ENCODE measurements at regions not wholly inside any gene's neighbourhood (a gene's known extent, or its start where the extent isn't known, plus 50 kb on each side); places are given as distances from the start of the nearest gene placed in this dataset.

- no peak overlapping the region for H3K4me2 ChIP-seq (ENCODE audit: low read length)
- H3F3A ChIP-seq (ENCODE audit: insufficient read depth, low read length, poor library complexity, severe bottlenecking), result no peaks in the 10 kb centered on the region
- H3K9ac ChIP-seq (ENCODE audit: low read length), result no peak overlapping the region
- H2AFZ ChIP-seq (ENCODE audit: low read depth, low read length), result no peak overlapping the region
- no peak overlapping the region for H3K4me3 ChIP-seq (ENCODE audit: low read length)
- H3K27me3 ChIP-seq (ENCODE audit: insufficient read depth, low read depth, low read length), result no peaks in the 10 kb centered on the region
- no peaks in the 10 kb centered on the region for H3K9me2 ChIP-seq (ENCODE audit: insufficient read depth, low read length)
- H3K27ac ChIP-seq (ENCODE audit: low read length), result no peak overlapping the region
- no peaks in the 10 kb centered on the region for H3K36me3 ChIP-seq (ENCODE audit: insufficient read depth, low read length)
- no peaks in the 10 kb centered on the region for H3K9me3 ChIP-seq (ENCODE audit: low read length)
- TF ChIP-seq RAD21 (conservative IDR thresholded peaks at IDR 0.05) (no peak), EP300 (conservative IDR thresholded peaks at IDR 0.05; ENCODE audit: poor library complexity, severe bottlenecking) (no peak), POLR2AphosphoS5 (IDR thresholded peaks at IDR 0.05) (no peak), CTCF (IDR thresholded peaks at IDR 0.05; ENCODE audit: poor library complexity, severe bottlenecking) (no peak), MXI1 (conservative IDR thresholded peaks at IDR 0.05; ENCODE audit: poor library complexity, severe bottlenecking) (no peak), REST (IDR thresholded peaks at IDR 0.05; ENCODE audit: borderline replicate concordance) (no peak), EZH2 (IDR thresholded peaks at IDR 0.05; ENCODE audit: borderline replicate concordance, insufficient read depth, low read length, poor library complexity, severe bottlenecking) (no peak), SMC3 (conservative IDR thresholded peaks at IDR 0.05; ENCODE audit: poor library complexity) (no peak), TAF1 (IDR thresholded peaks at IDR 0.05; ENCODE audit: low read depth) (no peak)
- H4K20me1 ChIP-seq (ENCODE audit: insufficient read depth), result no peaks in the 10 kb centered on the region
- no peaks in the 10 kb centered on the region for H3K79me2 ChIP-seq (replicated peaks; ENCODE audit: insufficient read depth, low read length)
Measured at GRCh38 chr2:8461341-8461740, 220.5 kb upstream of the ID2 start.

- Histone ChIP-seq H3K9me2 (ENCODE audit: insufficient read depth, low read length) (no peaks in the 10 kb centered on the region), H3F3A (ENCODE audit: insufficient read depth, low read length, poor library complexity, severe bottlenecking) (no peaks in the 10 kb centered on the region), H3K9ac (ENCODE audit: low read length) (no peak overlapping the region), H3K79me2 (replicated peaks; ENCODE audit: insufficient read depth, low read length) (no peaks in the 10 kb centered on the region), H3K9me3 (ENCODE audit: low read length) (no peaks in the 10 kb centered on the region), H3K4me2 (ENCODE audit: low read length) (no peak overlapping the region), H2AFZ (ENCODE audit: low read depth, low read length) (no peak overlapping the region), H3K27me3 (ENCODE audit: insufficient read depth, low read depth, low read length) (no peaks in the 10 kb centered on the region), H3K36me3 (ENCODE audit: insufficient read depth, low read length) (no peaks in the 10 kb centered on the region), H3K4me3 (ENCODE audit: low read length) (no peak overlapping the region), H3K27ac (ENCODE audit: low read length) (no peak overlapping the region), H4K20me1 (ENCODE audit: insufficient read depth) (no peaks in the 10 kb centered on the region)
- TF ChIP-seq POLR2AphosphoS5 (IDR thresholded peaks at IDR 0.05) (no peak), CTCF (IDR thresholded peaks at IDR 0.05; ENCODE audit: poor library complexity, severe bottlenecking) (no peak), EZH2 (IDR thresholded peaks at IDR 0.05; ENCODE audit: borderline replicate concordance, insufficient read depth, low read length, poor library complexity, severe bottlenecking) (no peak), SMC3 (conservative IDR thresholded peaks at IDR 0.05; ENCODE audit: poor library complexity) (no peak), EP300 (conservative IDR thresholded peaks at IDR 0.05; ENCODE audit: poor library complexity, severe bottlenecking) (no peak), TAF1 (IDR thresholded peaks at IDR 0.05; ENCODE audit: low read depth) (no peak), RAD21 (conservative IDR thresholded peaks at IDR 0.05) (no peak), MXI1 (conservative IDR thresholded peaks at IDR 0.05; ENCODE audit: poor library complexity, severe bottlenecking) (no peak), REST (IDR thresholded peaks at IDR 0.05; ENCODE audit: borderline replicate concordance) (no peak)
Measured at GRCh38 chr2:8462280-8462679, 219.6 kb upstream of the ID2 start.

Measured in neural cell (in vitro differentiated cells).